Ishikawa (cell line): ENCODE measurements at regions not wholly inside any gene's neighbourhood (a gene's known extent, or its start where the extent isn't known, plus 50 kb on each side); places are given as distances from the start of the nearest gene placed in this dataset.

Experiments used
- CEBPB ChIP-seq: IDR thresholded peaks from 2 replicates; pipeline ENCODE4 v1.6.1; 2012
- CREB1 ChIP-seq: IDR thresholded peaks from 2 replicates; pipeline ENCODE4 v1.6.1; 2012; ENCODE audit warnings: low read depth
- EP300 ChIP-seq: IDR thresholded peaks from 2 replicates; pipeline ENCODE4 v1.6.1; 2012; ENCODE audit warnings: borderline replicate concordance
- FOXM1 ChIP-seq: IDR thresholded peaks from 2 replicates; pipeline ENCODE4 v1.6.1; 2012; ENCODE audit warnings: low read depth, borderline replicate concordance
- MAX ChIP-seq: IDR thresholded peaks from 2 replicates; pipeline ENCODE4 v1.6.1; 2012
- NFIC ChIP-seq: IDR thresholded peaks from 2 replicates; pipeline ENCODE4 v1.6.1; 2012
- RAD21 ChIP-seq: IDR thresholded peaks from 2 replicates; pipeline ENCODE4 v1.6.1; 2012; ENCODE audit warnings: low read depth
- REST ChIP-seq: IDR thresholded peaks from 2 replicates; pipeline ENCODE4 v1.6.1; 2012; ENCODE audit warnings: low read depth, mild to moderate bottlenecking
- TAF1 ChIP-seq: IDR thresholded peaks from 2 replicates; pipeline ENCODE4 v1.6.1; 2012; ENCODE audit warnings: low read depth, mild to moderate bottlenecking
- TCF12 ChIP-seq: IDR thresholded peaks from 2 replicates; pipeline ENCODE4 v1.6.1; 2012; ENCODE audit warnings: low read depth
- TEAD4 ChIP-seq: IDR thresholded peaks from 2 replicates; pipeline ENCODE4 v1.6.1; 2012
- USF1 ChIP-seq: IDR thresholded peaks from 2 replicates; pipeline ENCODE4 v1.6.1; 2012
- YY1 ChIP-seq: IDR thresholded peaks from 2 replicates; pipeline ENCODE4 v1.6.1; 2012; ENCODE audit warnings: low read depth
- ZBTB7A ChIP-seq: IDR thresholded peaks from 2 replicates; pipeline ENCODE4 v1.6.1; 2012; ENCODE audit warnings: low read depth

GRCh38 chr3:96201463-96201862, 612.9 kb upstream of the EPHA6 start:
- no peak for TF ChIP-seq TAF1
- TF ChIP-seq EP300 = no peak
- TF ChIP-seq REST = no peak
- no peak for TF ChIP-seq CEBPB
- no peak for TF ChIP-seq TEAD4
- TF ChIP-seq NFIC = no peak
- TF ChIP-seq RAD21 = no peak
- TF ChIP-seq TCF12 = no peak
- TF ChIP-seq YY1 = no peak
- no peak for TF ChIP-seq USF1
- no peak for TF ChIP-seq MAX
- TF ChIP-seq CREB1 = no peak
- no peak for TF ChIP-seq FOXM1
- no peak for TF ChIP-seq ZBTB7A
